ENCODE measurements at regions not wholly inside any gene's neighbourhood (a gene's known extent, or its start where the extent isn't known, plus 50 kb on each side); places are given as distances from the start of the nearest gene placed in this dataset.
A peak's percentile ranks its signal among the peaks of the same experiment; 100 is the strongest.

GRCh38 chr4:129377131-129377845 lies 281.3 kb downstream of the C4orf33 start:
- DNase-seq (ENCODE audit: low read depth in 4 of 6, low spot score in 6 of 6), result no peak
- Histone ChIP-seq H3K4me1 (ENCODE audit: control insufficient read depth, insufficient read depth, low read length) (no peaks in the 10 kb centered on the region), H3K36me3 (ENCODE audit: control insufficient read depth, insufficient read depth, low read length) (no peaks in the 10 kb centered on the region), H3K27ac (ENCODE audit: low read depth, low read length) (no peak overlapping the region), H3K27me3 (ENCODE audit: control insufficient read depth, insufficient read depth, low read length) (no peaks in the 10 kb centered on the region), H3K4me3 (ENCODE audit: low read depth, low read length) (no peak overlapping the region), H3K9me3 (ENCODE audit: control insufficient read depth, insufficient read depth, low read length) (no peaks in the 10 kb centered on the region)
- WGBS (ENCODE audit: insufficient coverage), result 63% methylated on average over 2 of the region's 4 CpGs

- Histone ChIP-seq H3K9me3 (ENCODE audit: control insufficient read depth, insufficient read depth, low read length) (no peaks in the 10 kb centered on the region), H3K27me3 (ENCODE audit: control insufficient read depth, insufficient read depth, low read length) (no peaks in the 10 kb centered on the region), H3K4me1 (ENCODE audit: control insufficient read depth, insufficient read depth, low read length) (no peaks in the 10 kb centered on the region), H3K4me3 (ENCODE audit: low read depth, low read length) (no peak overlapping the region), H3K36me3 (ENCODE audit: control insufficient read depth, insufficient read depth, low read length) (no peaks in the 10 kb centered on the region), H3K27ac (ENCODE audit: low read depth, low read length) (no peak overlapping the region)
- DNase-seq (ENCODE audit: low read depth in 4 of 6, low spot score in 6 of 6), result no peak
- WGBS (ENCODE audit: insufficient coverage), result 73% methylated on average over 2 of the region's 3 CpGs
Observed at GRCh38 chr4:129378364-129378763, 282.4 kb downstream of the C4orf33 start.

- DNase-seq (ENCODE audit: low read depth in 4 of 6, low spot score in 6 of 6), result no peak
- no peaks in the 10 kb centered on the region for H3K36me3 ChIP-seq (ENCODE audit: control insufficient read depth, insufficient read depth, low read length)
- no peaks in the 10 kb centered on the region for H3K9me3 ChIP-seq (ENCODE audit: control insufficient read depth, insufficient read depth, low read length)
- WGBS (ENCODE audit: insufficient coverage), result no CpG with 5 or more reads among the region's 2 CpGs
- H3K4me3 ChIP-seq (ENCODE audit: low read depth, low read length), result no peak overlapping the region
- H3K4me1 ChIP-seq (ENCODE audit: control insufficient read depth, insufficient read depth, low read length), result no peaks in the 10 kb centered on the region
- H3K27ac ChIP-seq (ENCODE audit: low read depth, low read length), result no peak overlapping the region
- no peaks in the 10 kb centered on the region for H3K27me3 ChIP-seq (ENCODE audit: control insufficient read depth, insufficient read depth, low read length)
Observed at GRCh38 chr4:129379429-129379828, 283.5 kb downstream of the C4orf33 start.

- no peaks in the 10 kb centered on the region for H3K27me3 ChIP-seq (ENCODE audit: control insufficient read depth, insufficient read depth, low read length)
- no peaks in the 10 kb centered on the region for H3K36me3 ChIP-seq (ENCODE audit: control insufficient read depth, insufficient read depth, low read length)
- DNase-seq (ENCODE audit: low read depth in 4 of 6, low spot score in 6 of 6), result no peak
- no peak overlapping the region for H3K27ac ChIP-seq (ENCODE audit: low read depth, low read length)
- H3K9me3 ChIP-seq (ENCODE audit: control insufficient read depth, insufficient read depth, low read length), result no peaks in the 10 kb centered on the region
- no peaks in the 10 kb centered on the region for H3K4me1 ChIP-seq (ENCODE audit: control insufficient read depth, insufficient read depth, low read length)
- no peak overlapping the region for H3K4me3 ChIP-seq (ENCODE audit: low read depth, low read length)
- no CpG with 5 or more reads among the region's 1 CpG for WGBS (ENCODE audit: insufficient coverage)
Observed at GRCh38 chr4:129384974-129385373, 289.0 kb downstream of the C4orf33 start.

- no peak for DNase-seq (ENCODE audit: low read depth in 4 of 6, low spot score in 6 of 6)
- Histone ChIP-seq H3K9me3 (ENCODE audit: control insufficient read depth, insufficient read depth, low read length) (no peaks in the 10 kb centered on the region), H3K27me3 (ENCODE audit: control insufficient read depth, insufficient read depth, low read length) (no peaks in the 10 kb centered on the region), H3K36me3 (ENCODE audit: control insufficient read depth, insufficient read depth, low read length) (no peaks in the 10 kb centered on the region), H3K27ac (ENCODE audit: low read depth, low read length) (no peak overlapping the region), H3K4me1 (ENCODE audit: control insufficient read depth, insufficient read depth, low read length) (no peaks in the 10 kb centered on the region), H3K4me3 (ENCODE audit: low read depth, low read length) (no peak overlapping the region)
Observed at GRCh38 chr4:129387666-129388065, 291.7 kb downstream of the C4orf33 start.

GRCh38 chr4:129393976-129394375 lies 298.0 kb downstream of the C4orf33 start:
- Histone ChIP-seq H3K27ac (ENCODE audit: low read depth, low read length) (no peak overlapping the region), H3K36me3 (ENCODE audit: control insufficient read depth, insufficient read depth, low read length) (no peaks in the 10 kb centered on the region), H3K4me1 (ENCODE audit: control insufficient read depth, insufficient read depth, low read length) (peaks cover 3% of the 10 kb centered on the region), H3K27me3 (ENCODE audit: control insufficient read depth, insufficient read depth, low read length) (no peaks in the 10 kb centered on the region), H3K4me3 (ENCODE audit: low read depth, low read length) (no peak overlapping the region), H3K9me3 (ENCODE audit: control insufficient read depth, insufficient read depth, low read length) (peaks cover 3% of the 10 kb centered on the region)
- 88% methylated on average over 4 of the region's 4 CpGs for WGBS (ENCODE audit: insufficient coverage)
- DNase-seq (ENCODE audit: low read depth in 4 of 6, low spot score in 6 of 6), result no peak

- WGBS (ENCODE audit: insufficient coverage), result 56% methylated on average over 2 of the region's 6 CpGs
- no peaks in the 10 kb centered on the region for H3K36me3 ChIP-seq (ENCODE audit: control insufficient read depth, insufficient read depth, low read length)
- H3K27ac ChIP-seq (ENCODE audit: low read depth, low read length), result no peak overlapping the region
Observed at GRCh38 chr4:129394635-129395034, 298.7 kb downstream of the C4orf33 start.

GRCh38 chr4:129403848-129404247 lies 307.9 kb downstream of the C4orf33 start:
- H3K27ac ChIP-seq (ENCODE audit: low read depth, low read length), result no peak overlapping the region
- no peaks in the 10 kb centered on the region for H3K4me1 ChIP-seq (ENCODE audit: control insufficient read depth, insufficient read depth, low read length)
- no peaks in the 10 kb centered on the region for H3K27me3 ChIP-seq (ENCODE audit: control insufficient read depth, insufficient read depth, low read length)
- no CpG with 5 or more reads among the region's 1 CpG for WGBS (ENCODE audit: insufficient coverage)
- no peak overlapping the region for H3K4me3 ChIP-seq (ENCODE audit: low read depth, low read length)
- no peak for DNase-seq (ENCODE audit: low read depth in 4 of 6, low spot score in 6 of 6)
- H3K9me3 ChIP-seq (ENCODE audit: control insufficient read depth, insufficient read depth, low read length), result no peaks in the 10 kb centered on the region
- H3K36me3 ChIP-seq (ENCODE audit: control insufficient read depth, insufficient read depth, low read length), result no peaks in the 10 kb centered on the region

More at GRCh38 chr4:129394635-129395034, 298.7 kb downstream of the C4orf33 start:
- Histone ChIP-seq H3K4me1 (ENCODE audit: control insufficient read depth, insufficient read depth, low read length) (peaks cover 3% of the 10 kb centered on the region), H3K9me3 (ENCODE audit: control insufficient read depth, insufficient read depth, low read length) (peaks cover 3% of the 10 kb centered on the region), H3K27me3 (ENCODE audit: control insufficient read depth, insufficient read depth, low read length) (no peaks in the 10 kb centered on the region), H3K4me3 (ENCODE audit: low read depth, low read length) (no peak overlapping the region)
- no peak for DNase-seq (ENCODE audit: low read depth in 4 of 6, low spot score in 6 of 6)

GRCh38 chr4:129410115-129410514 lies 314.2 kb downstream of the C4orf33 start:
- H3K36me3 ChIP-seq (ENCODE audit: control insufficient read depth, insufficient read depth, low read length), result no peaks in the 10 kb centered on the region
- H3K4me3 ChIP-seq (ENCODE audit: low read depth, low read length), result no peak overlapping the region
- no peaks in the 10 kb centered on the region for H3K9me3 ChIP-seq (ENCODE audit: control insufficient read depth, insufficient read depth, low read length)
- no peak for DNase-seq (ENCODE audit: low read depth in 4 of 6, low spot score in 6 of 6)
- H3K27me3 ChIP-seq (ENCODE audit: control insufficient read depth, insufficient read depth, low read length), result no peaks in the 10 kb centered on the region
- H3K27ac ChIP-seq (ENCODE audit: low read depth, low read length), result no peak overlapping the region
- WGBS (ENCODE audit: insufficient coverage), result no CpG with 5 or more reads among the region's 3 CpGs
- no peaks in the 10 kb centered on the region for H3K4me1 ChIP-seq (ENCODE audit: control insufficient read depth, insufficient read depth, low read length)

- Histone ChIP-seq H3K36me3 (ENCODE audit: control insufficient read depth, insufficient read depth, low read length) (no peaks in the 10 kb centered on the region), H3K27ac (ENCODE audit: low read depth, low read length) (no peak overlapping the region), H3K4me1 (ENCODE audit: control insufficient read depth, insufficient read depth, low read length) (no peaks in the 10 kb centered on the region), H3K27me3 (ENCODE audit: control insufficient read depth, insufficient read depth, low read length) (no peaks in the 10 kb centered on the region), H3K9me3 (ENCODE audit: control insufficient read depth, insufficient read depth, low read length) (no peaks in the 10 kb centered on the region), H3K4me3 (ENCODE audit: low read depth, low read length) (no peak overlapping the region)
- WGBS (ENCODE audit: insufficient coverage), result no CpG with 5 or more reads among the region's 1 CpG
- peak in 1 of 6 donors; percentile 41 for DNase-seq (ENCODE audit: low read depth in 4 of 6, low spot score in 6 of 6)
Observed at GRCh38 chr4:129415004-129415403, 319.1 kb downstream of the C4orf33 start.

Measured in spinal cord (tissue), 9 donors.